SIG-M5 treated with dmso at 0.1 percent for 504 hours (cell line): ENCODE measurements at regions not wholly inside any gene's neighbourhood (a gene's known extent, or its start where the extent isn't known, plus 50 kb on each side); places are given as distances from the start of the nearest gene placed in this dataset.
"Not testable (repeated sequence)": the region's sequence is repeated elsewhere in the genome, so short reads cannot be mapped to it uniquely, and the experiment has no call there.

ENCODE experiments used
- DNase-seq: peaks from one replicate; lab custom pipeline; 2025; ENCODE audit not compliant: unreplicated experiment; lab: John Stamatoyannopoulos, UW

DNA sequence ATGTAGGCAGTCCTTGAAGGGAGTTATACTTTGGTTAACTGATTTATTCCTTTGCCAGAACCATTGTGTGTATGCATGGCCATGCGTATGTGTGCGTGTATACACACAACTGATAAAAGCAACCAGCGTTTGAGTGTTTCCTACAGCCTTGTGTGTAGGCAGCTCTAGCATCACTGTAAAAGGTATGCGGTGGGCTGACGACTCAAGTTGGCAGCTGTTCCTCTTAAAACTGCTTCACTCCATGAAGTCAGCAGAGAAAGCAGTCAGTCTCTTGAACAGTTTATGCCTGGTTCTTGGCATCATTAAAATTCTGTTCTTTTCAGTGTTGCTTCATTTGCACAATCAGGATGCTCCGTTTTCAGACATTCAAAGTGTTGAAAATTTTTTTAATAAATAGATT is 103.5 kb upstream of the FRMPD4 start:
- DNase-seq: no peak

DNA sequence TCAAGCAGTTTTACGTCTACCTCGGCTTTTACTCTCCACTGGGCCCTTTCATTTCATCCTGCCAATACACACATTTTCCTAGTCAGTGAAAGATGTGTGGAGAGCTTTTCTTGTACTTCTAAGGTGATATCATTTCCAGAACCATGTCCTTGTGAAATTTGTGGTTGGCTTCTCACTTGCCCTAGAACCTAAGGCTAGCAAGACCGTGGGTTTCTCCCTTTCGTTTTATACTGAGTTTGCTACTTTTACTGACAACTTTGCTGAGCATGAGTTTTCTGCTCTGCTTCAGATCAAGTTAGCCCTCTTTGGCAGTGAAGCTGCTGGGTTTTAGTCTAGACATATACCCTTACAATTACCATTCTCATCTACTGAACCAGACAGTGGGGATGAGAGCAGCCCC is 95.7 kb upstream of the FRMPD4 start:
- DNase-seq: no peak

DNA sequence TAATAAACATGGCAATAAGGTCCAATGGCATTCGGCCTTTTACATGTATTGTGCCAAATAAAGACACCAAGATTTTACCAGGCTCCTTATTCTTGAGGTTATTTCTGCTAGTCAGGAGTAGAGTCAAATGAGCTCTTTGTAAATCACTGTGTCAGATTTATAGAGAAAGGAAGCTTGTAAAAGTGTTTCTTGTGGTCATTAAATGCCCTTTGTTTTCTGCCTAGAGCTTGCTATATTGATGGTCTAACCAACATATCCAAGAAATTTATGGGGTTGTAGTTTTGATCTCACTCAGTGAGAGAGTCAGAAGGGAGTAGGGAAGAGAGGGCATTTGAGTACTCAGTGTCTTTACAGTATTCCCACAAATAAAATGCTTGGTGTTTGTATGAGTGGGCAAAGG is 86.2 kb upstream of the FRMPD4 start:
- no peak for DNase-seq

DNA sequence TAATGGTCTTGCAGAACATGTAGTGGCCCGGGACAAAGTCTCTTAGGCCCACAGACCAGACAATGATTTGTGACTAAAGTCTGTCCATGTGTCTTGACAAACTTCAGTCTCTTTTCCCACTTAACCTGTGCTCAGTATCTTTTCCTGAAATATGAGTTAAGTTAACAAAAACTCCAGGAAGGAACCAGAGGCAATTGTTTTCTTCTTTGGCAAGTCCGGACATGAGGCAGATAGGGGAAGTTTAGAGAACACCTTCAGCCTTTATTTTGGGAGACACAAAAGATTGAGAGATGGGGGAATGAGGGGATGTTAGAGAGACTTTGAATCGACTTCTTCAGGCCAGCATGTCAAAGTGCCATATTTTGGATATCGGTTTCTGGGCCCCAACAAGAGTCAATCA is 80.2 kb upstream of the FRMPD4 start:
- no peak for DNase-seq

GRCh38 chrX:12060489-12061260 is 77.6 kb upstream of the FRMPD4 start:
- no peak for DNase-seq

GRCh38 chrX:12065251-12065650 is 73.0 kb upstream of the FRMPD4 start:
- no peak for DNase-seq

DNA sequence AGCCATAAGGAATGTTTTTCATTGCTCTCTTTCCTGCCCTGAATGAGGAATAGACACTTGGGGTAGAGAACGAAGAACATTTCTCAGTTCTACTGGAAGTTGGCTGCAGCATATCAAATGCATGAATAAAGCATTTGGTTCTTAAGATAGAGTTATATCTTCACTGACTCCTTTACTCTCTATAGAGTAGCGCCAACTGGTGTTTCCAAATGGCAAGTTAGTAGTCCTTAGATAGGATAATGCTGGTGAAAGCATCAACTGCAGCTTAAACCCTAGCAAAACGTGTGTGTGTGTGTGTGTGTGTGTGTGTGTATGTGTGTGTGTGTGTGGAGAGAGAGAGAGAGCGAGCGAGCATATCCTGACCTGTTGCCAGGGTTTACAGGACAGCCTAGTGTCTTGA is 62.2 kb upstream of the FRMPD4 start:
- no peak for DNase-seq

DNA sequence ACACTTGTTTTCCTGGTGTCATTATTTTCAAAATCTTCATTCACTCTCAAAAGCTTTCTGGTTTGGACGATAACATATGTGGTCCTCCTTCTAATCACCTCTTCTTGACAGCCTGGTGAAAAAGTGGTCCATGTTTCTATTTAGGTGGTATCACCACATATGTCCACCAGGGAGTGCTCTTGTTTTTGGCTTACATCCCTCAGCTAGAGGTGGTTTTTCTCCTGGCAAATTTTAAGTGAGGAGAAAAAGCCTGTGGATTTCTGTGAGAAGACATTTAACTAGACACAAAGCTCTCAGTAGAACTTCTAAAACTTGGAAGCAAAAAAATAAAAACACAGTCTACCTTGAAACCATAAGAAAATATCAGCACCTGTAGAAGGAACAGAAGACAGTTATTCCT is 58.0 kb upstream of the FRMPD4 start:
- DNase-seq: peak; percentile 6

- not testable (repeated sequence) for DNase-seq
Measured at GRCh38 chrX:12082959-12083358, 55.3 kb upstream of the FRMPD4 start.
